RWPE1 (cell line): ENCODE measurements at regions not wholly inside any gene's neighbourhood (a gene's known extent, or its start where the extent isn't known, plus 50 kb on each side); places are given as distances from the start of the nearest gene placed in this dataset.

Experiments
- CTCF ChIA-PET: fragments of 350-600 bp; sonication (Branson Sonifier 250); formaldehyde crosslinking; extraction: SDS; loops from one replicate; lab custom pipeline; 2021; lab: Yijun Ruan, JAX
- POLR2A ChIA-PET: fragments of 400-600 bp; formaldehyde crosslinking; extraction: SDS; loops from one replicate; lab custom pipeline; 2020; ENCODE audit warnings: antibody characterized with exemption; ENCODE audit not compliant: low non-redundant PET; lab: Yijun Ruan, JAX
- DNase-seq: peaks from one replicate; pipeline ENCODE4 v3.0.0; 2012; ENCODE audit warnings: low spot score
- H3K27ac ChIP-seq: fragments of 450-650 bp; 2 replicates; pipeline ENCODE4 v1.5.1; 2017
- TF ChIP-seq, protein P1 (sequence below): fragments of 450-650 bp; conservative IDR thresholded peaks from 2 replicates; pipeline ENCODE4 v1.5.1; 2017; ENCODE audit warnings: low read depth, mild to moderate bottlenecking

GRCh38 chr13:111479412-111479811 is 159.0 kb downstream of the TEX29 start:
- DNase-seq = no peak
- ChIA-PET CTCF (interaction anchor here (0.7 to 0.9 kb wide), 2 partner anchors 19 to 964 kb away, joined by 3 read pairs; no protein-coding TSS in a partner anchor), POLR2A (no interaction called here)
- no peak overlapping the region for H3K27ac ChIP-seq
- TF ChIP-seq, protein P1, sequence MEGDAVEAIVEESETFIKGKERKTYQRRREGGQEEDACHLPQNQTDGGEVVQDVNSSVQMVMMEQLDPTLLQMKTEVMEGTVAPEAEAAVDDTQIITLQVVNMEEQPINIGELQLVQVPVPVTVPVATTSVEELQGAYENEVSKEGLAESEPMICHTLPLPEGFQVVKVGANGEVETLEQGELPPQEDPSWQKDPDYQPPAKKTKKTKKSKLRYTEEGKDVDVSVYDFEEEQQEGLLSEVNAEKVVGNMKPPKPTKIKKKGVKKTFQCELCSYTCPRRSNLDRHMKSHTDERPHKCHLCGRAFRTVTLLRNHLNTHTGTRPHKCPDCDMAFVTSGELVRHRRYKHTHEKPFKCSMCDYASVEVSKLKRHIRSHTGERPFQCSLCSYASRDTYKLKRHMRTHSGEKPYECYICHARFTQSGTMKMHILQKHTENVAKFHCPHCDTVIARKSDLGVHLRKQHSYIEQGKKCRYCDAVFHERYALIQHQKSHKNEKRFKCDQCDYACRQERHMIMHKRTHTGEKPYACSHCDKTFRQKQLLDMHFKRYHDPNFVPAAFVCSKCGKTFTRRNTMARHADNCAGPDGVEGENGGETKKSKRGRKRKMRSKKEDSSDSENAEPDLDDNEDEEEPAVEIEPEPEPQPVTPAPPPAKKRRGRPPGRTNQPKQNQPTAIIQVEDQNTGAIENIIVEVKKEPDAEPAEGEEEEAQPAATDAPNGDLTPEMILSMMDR = no peak

DNA sequence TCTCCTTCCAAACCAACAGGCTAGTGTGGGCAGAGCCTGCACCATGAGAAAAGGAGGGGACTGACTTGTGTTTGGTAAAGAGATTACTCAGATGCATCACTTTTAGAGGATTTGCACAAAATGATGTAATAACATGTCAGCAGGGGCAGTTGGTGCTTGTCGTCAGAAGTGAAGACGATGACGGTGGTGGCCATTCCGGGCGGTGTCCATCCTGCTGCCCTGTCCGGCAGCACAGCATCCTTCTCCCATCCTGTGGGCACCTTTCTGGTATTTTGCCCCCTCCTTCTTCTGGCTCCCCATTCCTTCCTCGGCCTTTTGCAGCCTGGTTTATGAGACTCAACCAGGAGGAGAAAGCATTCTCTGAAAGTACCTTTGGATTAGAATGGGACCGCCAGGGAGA is 160.1 kb downstream of the TEX29 start:
- ChIA-PET POLR2A (no interaction called here), CTCF (no interaction called here)
- H3K27ac ChIP-seq = no peak overlapping the region
- DNase-seq = no peak
- TF ChIP-seq, protein P1 = no peak

GRCh38 chr13:111480976-111481375 is 160.5 kb downstream of the TEX29 start:
- TF ChIP-seq, protein P1 = no peak
- POLR2A ChIA-PET = no interaction called here
- CTCF ChIA-PET = no interaction called here
- no peak overlapping the region for H3K27ac ChIP-seq
- DNase-seq = no peak

DNA sequence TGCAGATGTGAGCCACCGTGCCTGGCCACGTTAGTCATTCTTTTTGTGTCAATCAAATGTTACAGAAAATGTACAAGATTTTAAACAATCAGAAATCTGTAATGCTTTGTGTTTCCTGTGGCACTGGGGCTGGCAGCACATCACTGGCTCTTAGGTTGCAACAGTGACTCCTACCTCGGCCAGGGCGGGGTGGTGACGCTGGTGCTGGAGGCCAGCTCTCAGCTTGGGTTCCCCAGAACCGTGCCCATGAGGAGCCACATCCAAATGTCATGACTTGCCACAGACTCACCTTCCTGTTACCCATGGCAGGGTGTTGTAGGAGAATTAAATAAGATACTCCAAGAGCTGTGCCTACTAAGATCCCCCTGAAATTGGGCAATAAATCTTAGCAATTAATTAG is 161.7 kb downstream of the TEX29 start:
- no peak overlapping the region for H3K27ac ChIP-seq
- POLR2A ChIA-PET = no interaction called here
- TF ChIP-seq, protein P1 = no peak
- DNase-seq = no peak
- CTCF ChIA-PET = no interaction called here

GRCh38 chr13:111482806-111483620 is 162.6 kb downstream of the TEX29 start:
- TF ChIP-seq, protein P1 = no peak
- DNase-seq = no peak
- no peak overlapping the region for H3K27ac ChIP-seq
- ChIA-PET POLR2A (no interaction called here), CTCF (no interaction called here)

DNA sequence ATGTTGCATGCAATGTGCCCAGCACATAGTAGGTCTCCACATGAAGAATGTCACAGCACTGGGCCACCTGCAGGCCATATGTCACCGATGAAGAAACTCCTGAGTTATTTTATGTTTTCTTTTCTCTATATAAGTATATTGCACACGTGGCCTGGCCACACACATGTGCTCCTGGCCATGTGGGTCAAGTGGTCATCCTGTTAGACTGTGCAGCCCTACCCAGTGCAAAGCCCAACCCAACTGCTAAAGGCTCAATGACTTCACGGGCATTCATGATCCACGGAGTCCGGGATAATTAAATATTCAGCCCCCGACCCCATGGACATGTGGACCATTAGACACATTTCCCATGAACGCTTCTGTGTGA is 163.2 kb downstream of the TEX29 start:
- DNase-seq = no peak
- TF ChIP-seq, protein P1 = no peak
- ChIA-PET POLR2A (no interaction called here), CTCF (no interaction called here)
- H3K27ac ChIP-seq = no peak overlapping the region
